ENCODE measurements at regions not wholly inside any gene's neighbourhood (a gene's known extent, or its start where the extent isn't known, plus 50 kb on each side); places are given as distances from the start of the nearest gene placed in this dataset.

DNA sequence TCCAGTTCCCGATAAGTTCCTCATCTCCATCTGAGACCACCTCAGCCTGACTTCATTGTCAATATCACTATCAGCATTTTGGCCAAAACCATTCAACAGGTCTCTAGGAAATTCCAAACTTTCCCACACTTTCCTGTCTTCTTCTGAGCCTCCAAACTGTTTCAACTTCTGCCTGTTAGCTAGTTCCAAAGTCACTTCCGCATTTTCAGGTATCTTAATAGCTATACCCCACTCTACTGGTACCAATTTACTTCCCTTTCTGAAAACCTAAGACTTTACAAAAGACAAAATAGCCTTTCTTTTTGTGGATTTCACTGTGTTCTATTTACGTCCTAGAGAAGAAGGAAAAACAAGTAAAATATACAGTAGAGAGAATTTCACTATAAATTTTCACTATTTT is 147.0 kb upstream of the FMN2 start:
- WGBS, 2 donors (ENCODE audit: low coverage in 1 of 2): 79 to 85% methylated on average over 2 to 3 of the region's 3 CpGs
- ATAC-seq: no peak
- Histone ChIP-seq H3K36me3 (no peaks in the 10 kb centered on the region), H3K4me1 (no peaks in the 10 kb centered on the region), H3K27me3 (no peaks in the 10 kb centered on the region), H3K9me3 (no peaks in the 10 kb centered on the region), H3K27ac (no peak overlapping the region), H3K4me3 (no peak overlapping the region)
- TF ChIP-seq, protein P1, sequence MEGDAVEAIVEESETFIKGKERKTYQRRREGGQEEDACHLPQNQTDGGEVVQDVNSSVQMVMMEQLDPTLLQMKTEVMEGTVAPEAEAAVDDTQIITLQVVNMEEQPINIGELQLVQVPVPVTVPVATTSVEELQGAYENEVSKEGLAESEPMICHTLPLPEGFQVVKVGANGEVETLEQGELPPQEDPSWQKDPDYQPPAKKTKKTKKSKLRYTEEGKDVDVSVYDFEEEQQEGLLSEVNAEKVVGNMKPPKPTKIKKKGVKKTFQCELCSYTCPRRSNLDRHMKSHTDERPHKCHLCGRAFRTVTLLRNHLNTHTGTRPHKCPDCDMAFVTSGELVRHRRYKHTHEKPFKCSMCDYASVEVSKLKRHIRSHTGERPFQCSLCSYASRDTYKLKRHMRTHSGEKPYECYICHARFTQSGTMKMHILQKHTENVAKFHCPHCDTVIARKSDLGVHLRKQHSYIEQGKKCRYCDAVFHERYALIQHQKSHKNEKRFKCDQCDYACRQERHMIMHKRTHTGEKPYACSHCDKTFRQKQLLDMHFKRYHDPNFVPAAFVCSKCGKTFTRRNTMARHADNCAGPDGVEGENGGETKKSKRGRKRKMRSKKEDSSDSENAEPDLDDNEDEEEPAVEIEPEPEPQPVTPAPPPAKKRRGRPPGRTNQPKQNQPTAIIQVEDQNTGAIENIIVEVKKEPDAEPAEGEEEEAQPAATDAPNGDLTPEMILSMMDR (IDR thresholded peaks at IDR 0.05): no peak
- TF ChIP-seq POLR2AphosphoS5 (IDR thresholded peaks at IDR 0.05): no peak
- no peak for TF ChIP-seq POLR2A (IDR thresholded peaks at IDR 0.05)
- TF ChIP-seq EP300 (IDR thresholded peaks at IDR 0.05): no peak

DNA sequence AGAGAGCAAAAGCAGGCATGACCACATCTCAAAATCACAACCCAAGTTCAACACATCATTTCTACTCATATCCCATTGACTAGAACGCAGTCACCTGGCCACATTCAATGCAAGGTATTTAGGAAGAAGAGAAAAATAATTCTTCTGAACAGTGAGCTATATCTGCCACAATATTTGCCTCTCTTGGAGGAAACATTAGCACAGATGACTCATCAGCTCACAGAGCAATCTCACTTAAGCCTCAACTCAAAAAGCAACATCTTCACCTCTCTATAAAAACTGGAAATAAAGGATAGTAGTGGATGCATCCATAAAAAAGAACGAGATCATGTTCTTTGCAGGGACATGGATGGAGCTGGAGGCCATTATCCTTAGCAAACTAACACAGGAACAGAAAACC is 143.9 kb upstream of the FMN2 start:
- no peak for TF ChIP-seq EP300 (IDR thresholded peaks at IDR 0.05)
- TF ChIP-seq, protein P1 (IDR thresholded peaks at IDR 0.05): no peak
- no peak for TF ChIP-seq POLR2A (IDR thresholded peaks at IDR 0.05)
- no peak for TF ChIP-seq POLR2AphosphoS5 (IDR thresholded peaks at IDR 0.05)
- no peaks in the 10 kb centered on the region for H3K27me3 ChIP-seq
- H3K27ac ChIP-seq: no peak overlapping the region
- no peak overlapping the region for H3K4me3 ChIP-seq
- H3K36me3 ChIP-seq: no peaks in the 10 kb centered on the region
- 88 to 100% methylated on average over 2 of the region's 2 CpGs for WGBS, 2 donors (ENCODE audit: low coverage in 1 of 2)
- ATAC-seq: no peak
- no peaks in the 10 kb centered on the region for H3K9me3 ChIP-seq
- no peaks in the 10 kb centered on the region for H3K4me1 ChIP-seq

DNA sequence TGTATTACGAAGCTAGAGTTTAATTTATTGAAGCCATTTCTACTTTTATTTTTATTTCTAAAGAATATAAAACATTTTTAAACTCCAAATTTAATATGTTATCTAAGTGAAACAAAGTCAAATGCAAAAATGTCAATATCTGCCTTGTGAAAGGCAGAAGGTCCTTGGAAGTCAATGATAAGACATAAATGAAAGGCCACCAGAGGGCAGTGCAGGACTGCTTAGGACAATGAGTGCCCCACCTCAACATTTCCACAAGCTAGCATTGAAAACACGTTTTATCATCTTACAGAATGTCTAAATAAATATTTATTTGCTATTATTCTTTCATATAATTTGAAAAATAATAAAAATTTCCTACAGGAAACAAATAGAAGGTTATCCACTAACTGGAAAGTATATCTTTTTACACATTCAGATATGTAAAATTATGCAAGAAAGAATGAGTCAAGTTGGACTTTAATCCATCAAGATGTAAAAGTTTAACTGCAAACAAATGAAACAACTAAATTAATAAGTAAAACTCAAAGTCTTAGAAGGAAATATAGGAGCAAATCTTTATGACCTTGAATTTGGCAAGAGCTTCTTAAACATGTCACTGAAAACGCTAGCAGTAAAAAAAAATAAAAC is 140.1 kb upstream of the FMN2 start:
- no peak for ATAC-seq
- H3K4me3 ChIP-seq: no peak overlapping the region
- peaks cover 10% of the 10 kb centered on the region for H3K27me3 ChIP-seq
- no peak overlapping the region for H3K27ac ChIP-seq
- 44 to 56% methylated on average over 3 of the region's 3 CpGs for WGBS, 2 donors (ENCODE audit: low coverage in 1 of 2)
- H3K9me3 ChIP-seq: no peaks in the 10 kb centered on the region
- no peaks in the 10 kb centered on the region for H3K4me1 ChIP-seq
- H3K36me3 ChIP-seq: no peaks in the 10 kb centered on the region
- TF ChIP-seq, protein P1 (IDR thresholded peaks at IDR 0.05): peak; percentile 57 to 77 (median 71)
- no peak for TF ChIP-seq EP300 (IDR thresholded peaks at IDR 0.05)

DNA sequence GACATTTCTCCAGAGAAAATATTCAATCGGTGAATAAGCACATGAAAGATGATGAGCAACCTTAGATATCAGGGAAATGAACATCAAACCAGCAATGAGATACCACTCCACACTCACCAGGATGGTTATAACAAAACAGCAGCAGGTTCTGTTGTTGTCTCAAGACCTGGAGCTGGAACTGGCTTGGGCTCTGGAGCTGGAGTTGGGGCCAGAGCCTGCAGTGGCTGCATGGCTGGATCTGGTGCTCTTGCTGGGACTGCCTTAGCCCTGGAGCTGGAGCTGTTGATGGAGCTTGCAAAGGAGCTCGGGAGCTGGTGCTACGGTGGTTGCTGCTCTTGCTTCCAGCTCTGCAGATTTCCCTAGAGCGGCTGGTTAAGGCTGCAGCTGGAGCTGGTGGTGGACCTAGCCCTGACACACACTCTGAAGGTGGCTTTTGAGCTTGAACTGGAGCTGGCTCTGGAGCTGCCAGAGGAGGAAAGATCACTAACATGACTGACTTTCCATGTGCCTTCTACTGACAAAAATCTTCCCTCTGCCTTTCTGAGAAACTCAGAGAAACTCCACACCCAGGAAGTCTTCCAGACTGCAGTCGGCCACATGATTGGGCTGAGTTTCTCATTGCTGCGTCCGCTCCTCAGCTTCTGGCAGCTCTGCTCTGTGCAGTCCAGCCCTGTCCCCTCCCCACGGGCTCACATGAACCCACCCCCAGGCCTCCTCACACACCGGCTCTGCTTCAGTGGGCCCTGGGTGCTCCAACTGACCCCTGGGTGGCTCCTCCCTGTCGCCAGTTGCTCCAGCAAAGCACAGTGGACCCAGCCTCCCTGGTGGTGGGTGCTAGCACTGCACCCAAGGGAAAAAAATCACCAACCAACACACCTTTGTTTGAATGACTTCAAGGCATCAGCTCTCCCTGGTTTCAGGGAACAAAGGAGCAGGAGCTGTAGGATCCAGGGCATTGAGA is 139.1 kb upstream of the FMN2 start:
- no peak overlapping the region for H3K4me3 ChIP-seq
- no peak overlapping the region for H3K27ac ChIP-seq
- WGBS, 2 donors (ENCODE audit: low coverage in 1 of 2): 88 to 100% methylated on average over 1 to 4 of the region's 10 CpGs
- no peaks in the 10 kb centered on the region for H3K4me1 ChIP-seq
- H3K9me3 ChIP-seq: no peaks in the 10 kb centered on the region
- no peaks in the 10 kb centered on the region for H3K36me3 ChIP-seq
- H3K27me3 ChIP-seq: peaks cover 11% of the 10 kb centered on the region
- TF ChIP-seq POLR2AphosphoS5 (IDR thresholded peaks at IDR 0.05) (no peak), EP300 (IDR thresholded peaks at IDR 0.05) (no peak), POLR2A (IDR thresholded peaks at IDR 0.05) (no peak)
- TF ChIP-seq, protein P1 (IDR thresholded peaks at IDR 0.05): no peak
- no peak for ATAC-seq
